ENCODE measurements at regions not wholly inside any gene's neighbourhood (a gene's known extent, or its start where the extent isn't known, plus 50 kb on each side); places are given as distances from the start of the nearest gene placed in this dataset.

DNA sequence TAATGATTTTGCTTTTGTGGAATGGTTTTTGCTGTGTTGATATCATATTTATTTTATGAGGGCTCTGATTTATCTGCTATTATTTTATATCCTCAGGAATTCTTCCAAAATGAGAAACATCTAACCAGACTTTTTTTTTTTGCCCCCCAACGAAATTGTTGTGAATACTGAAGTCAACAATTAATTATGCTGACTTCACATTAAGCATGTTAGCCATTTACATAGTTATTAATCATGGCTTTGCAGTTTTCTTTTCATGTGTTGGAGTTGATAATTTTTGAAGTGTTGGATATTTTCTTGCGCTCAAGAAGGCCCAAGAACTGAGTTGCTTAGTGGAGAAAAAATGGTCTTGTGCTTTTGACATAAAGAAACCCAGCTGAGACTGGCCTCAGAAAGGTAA lies 246.6 kb upstream of the CRY1 start:
- no peaks in the 10 kb centered on the region for H3K79me2 ChIP-seq (ENCODE audit: insufficient read depth, low read length)
- no peak for DNase-seq (ENCODE audit: insufficient read length, low spot score, missing footprints)
- TF ChIP-seq, protein P1, sequence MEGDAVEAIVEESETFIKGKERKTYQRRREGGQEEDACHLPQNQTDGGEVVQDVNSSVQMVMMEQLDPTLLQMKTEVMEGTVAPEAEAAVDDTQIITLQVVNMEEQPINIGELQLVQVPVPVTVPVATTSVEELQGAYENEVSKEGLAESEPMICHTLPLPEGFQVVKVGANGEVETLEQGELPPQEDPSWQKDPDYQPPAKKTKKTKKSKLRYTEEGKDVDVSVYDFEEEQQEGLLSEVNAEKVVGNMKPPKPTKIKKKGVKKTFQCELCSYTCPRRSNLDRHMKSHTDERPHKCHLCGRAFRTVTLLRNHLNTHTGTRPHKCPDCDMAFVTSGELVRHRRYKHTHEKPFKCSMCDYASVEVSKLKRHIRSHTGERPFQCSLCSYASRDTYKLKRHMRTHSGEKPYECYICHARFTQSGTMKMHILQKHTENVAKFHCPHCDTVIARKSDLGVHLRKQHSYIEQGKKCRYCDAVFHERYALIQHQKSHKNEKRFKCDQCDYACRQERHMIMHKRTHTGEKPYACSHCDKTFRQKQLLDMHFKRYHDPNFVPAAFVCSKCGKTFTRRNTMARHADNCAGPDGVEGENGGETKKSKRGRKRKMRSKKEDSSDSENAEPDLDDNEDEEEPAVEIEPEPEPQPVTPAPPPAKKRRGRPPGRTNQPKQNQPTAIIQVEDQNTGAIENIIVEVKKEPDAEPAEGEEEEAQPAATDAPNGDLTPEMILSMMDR (IDR thresholded peaks at IDR 0.05; ENCODE audit: extremely low read depth, low read depth, low read length), result no peak
- H3K27me3 ChIP-seq (ENCODE audit: insufficient read depth, low read length), result peaks cover 24% of the 10 kb centered on the region
- peaks cover 3% of the 10 kb centered on the region for H3K4me1 ChIP-seq (ENCODE audit: insufficient read depth, low read length)
- H2AFZ ChIP-seq (ENCODE audit: low read length), result no peak overlapping the region
- H3K9me3 ChIP-seq (ENCODE audit: low read depth, low read length), result no peaks in the 10 kb centered on the region
- H3K4me3 ChIP-seq (ENCODE audit: insufficient read depth, low read length), result no peak overlapping the region
- no peaks in the 10 kb centered on the region for H4K20me1 ChIP-seq (ENCODE audit: insufficient read depth, low read length)
- no peak overlapping the region for H3K27ac ChIP-seq (ENCODE audit: low read depth, low read length)
- no peaks in the 10 kb centered on the region for H3K36me3 ChIP-seq (ENCODE audit: insufficient read depth, low read length)
- no peak overlapping the region for H3K4me2 ChIP-seq (ENCODE audit: insufficient read depth, low read length)

DNA sequence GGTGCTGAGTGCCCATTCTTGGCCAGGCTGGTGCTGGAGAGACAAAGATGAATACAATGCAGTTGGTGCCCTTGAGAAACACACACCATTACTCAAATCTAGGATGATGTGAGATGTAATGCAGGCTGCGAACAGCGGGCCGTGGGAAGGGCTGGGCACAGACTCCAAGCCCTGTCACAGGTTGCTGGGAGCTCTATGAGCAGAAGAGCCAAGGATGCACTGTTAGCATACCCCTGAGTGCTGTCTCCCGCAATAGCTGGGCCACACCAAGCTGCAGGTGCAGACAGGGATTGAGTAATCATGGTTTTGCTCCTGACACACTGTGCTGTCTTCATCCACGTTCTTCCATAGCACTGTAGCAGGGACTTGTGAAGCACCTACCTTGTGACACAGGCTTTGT lies 247.5 kb upstream of the CRY1 start:
- Histone ChIP-seq H2AFZ (ENCODE audit: low read length) (no peak overlapping the region), H3K27ac (ENCODE audit: low read depth, low read length) (no peak overlapping the region), H3K4me1 (ENCODE audit: insufficient read depth, low read length) (peaks cover 3% of the 10 kb centered on the region), H3K79me2 (ENCODE audit: insufficient read depth, low read length) (no peaks in the 10 kb centered on the region), H3K4me3 (ENCODE audit: insufficient read depth, low read length) (no peak overlapping the region), H3K27me3 (ENCODE audit: insufficient read depth, low read length) (peaks cover 20% of the 10 kb centered on the region), H3K4me2 (ENCODE audit: insufficient read depth, low read length) (no peak overlapping the region), H3K9me3 (ENCODE audit: low read depth, low read length) (no peaks in the 10 kb centered on the region), H3K36me3 (ENCODE audit: insufficient read depth, low read length) (no peaks in the 10 kb centered on the region), H4K20me1 (ENCODE audit: insufficient read depth, low read length) (no peaks in the 10 kb centered on the region)
- DNase-seq (ENCODE audit: insufficient read length, low spot score, missing footprints), result no peak
- TF ChIP-seq, protein P1 (IDR thresholded peaks at IDR 0.05; ENCODE audit: extremely low read depth, low read depth, low read length), result no peak

DNA sequence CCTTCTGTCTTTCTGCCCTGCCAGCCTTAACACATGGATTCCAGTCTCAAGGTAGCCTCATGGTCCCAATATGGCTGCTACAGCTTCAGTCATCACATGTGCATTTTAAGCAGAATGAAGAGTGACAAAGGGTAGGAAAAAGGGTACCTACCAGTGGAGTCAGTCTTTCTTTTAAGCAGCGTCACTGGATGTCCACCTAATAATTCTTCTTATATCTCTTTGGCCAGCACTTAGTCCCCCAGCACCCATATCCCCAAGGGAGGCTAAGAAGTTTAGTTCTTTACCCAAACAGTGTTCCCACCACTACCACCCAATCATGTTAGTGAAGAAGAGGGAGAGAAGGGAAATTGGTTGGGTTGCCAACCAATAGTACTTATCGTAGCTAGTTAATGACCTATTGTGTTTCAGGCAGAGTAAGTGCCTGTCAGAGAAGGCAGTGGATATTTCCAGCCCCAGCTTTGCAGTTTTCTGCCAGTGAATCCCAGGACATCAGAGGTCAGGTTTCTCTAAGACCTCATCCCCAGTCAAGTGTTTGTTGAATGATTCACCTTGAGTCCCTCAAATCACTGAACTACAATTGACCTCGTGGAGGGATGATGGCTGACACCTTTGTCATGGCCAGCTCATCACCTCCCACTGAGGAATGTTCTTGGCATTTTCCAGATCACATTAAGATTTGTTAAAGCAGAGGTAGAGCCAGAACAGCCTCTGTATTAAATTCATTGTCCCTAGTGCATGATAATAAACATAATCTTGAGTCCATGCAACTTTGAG lies 250.9 kb upstream of the CRY1 start:
- Histone ChIP-seq H3K4me3 (ENCODE audit: insufficient read depth, low read length) (no peak overlapping the region), H3K36me3 (ENCODE audit: insufficient read depth, low read length) (no peaks in the 10 kb centered on the region), H3K27me3 (ENCODE audit: insufficient read depth, low read length) (peaks cover 8% of the 10 kb centered on the region), H3K79me2 (ENCODE audit: insufficient read depth, low read length) (no peaks in the 10 kb centered on the region), H3K4me1 (ENCODE audit: insufficient read depth, low read length) (peaks cover 9% of the 10 kb centered on the region), H3K9me3 (ENCODE audit: low read depth, low read length) (no peaks in the 10 kb centered on the region), H2AFZ (ENCODE audit: low read length) (no peak overlapping the region), H3K4me2 (ENCODE audit: insufficient read depth, low read length) (no peak overlapping the region), H4K20me1 (ENCODE audit: insufficient read depth, low read length) (no peaks in the 10 kb centered on the region), H3K27ac (ENCODE audit: low read depth, low read length) (no peak overlapping the region)
- no peak for DNase-seq (ENCODE audit: insufficient read length, low spot score, missing footprints)
- TF ChIP-seq, protein P1 (IDR thresholded peaks at IDR 0.05; ENCODE audit: extremely low read depth, low read depth, low read length), result no peak

DNA sequence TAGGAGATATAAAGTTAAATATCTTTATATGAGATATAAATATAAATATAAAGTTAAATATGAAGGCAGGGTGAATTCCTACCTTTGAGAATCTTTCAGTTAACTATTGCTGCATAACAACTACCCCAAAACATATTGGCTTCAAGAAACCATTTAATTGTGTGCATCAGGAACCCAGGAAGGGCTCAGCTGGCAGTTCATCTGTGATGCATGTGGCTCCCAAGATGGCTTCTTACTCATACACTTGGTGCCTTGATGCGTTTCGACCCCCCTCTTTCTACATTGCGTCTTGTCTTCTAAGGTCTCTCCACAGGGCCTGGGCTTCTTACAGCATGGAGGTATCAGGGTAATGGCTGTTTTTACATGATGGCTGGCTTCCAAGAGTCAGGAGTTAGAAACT lies 253.9 kb upstream of the CRY1 start:
- no peak overlapping the region for H3K27ac ChIP-seq (ENCODE audit: low read depth, low read length)
- no peak overlapping the region for H3K4me2 ChIP-seq (ENCODE audit: insufficient read depth, low read length)
- H3K27me3 ChIP-seq (ENCODE audit: insufficient read depth, low read length), result peaks cover 2% of the 10 kb centered on the region
- H3K79me2 ChIP-seq (ENCODE audit: insufficient read depth, low read length), result no peaks in the 10 kb centered on the region
- no peak overlapping the region for H3K4me3 ChIP-seq (ENCODE audit: insufficient read depth, low read length)
- no peaks in the 10 kb centered on the region for H3K36me3 ChIP-seq (ENCODE audit: insufficient read depth, low read length)
- no peak overlapping the region for H2AFZ ChIP-seq (ENCODE audit: low read length)
- no peak for DNase-seq (ENCODE audit: insufficient read length, low spot score, missing footprints)
- H3K4me1 ChIP-seq (ENCODE audit: insufficient read depth, low read length), result peaks cover 9% of the 10 kb centered on the region
- no peaks in the 10 kb centered on the region for H4K20me1 ChIP-seq (ENCODE audit: insufficient read depth, low read length)
- TF ChIP-seq, protein P1 (IDR thresholded peaks at IDR 0.05; ENCODE audit: extremely low read depth, low read depth, low read length), result no peak
- H3K9me3 ChIP-seq (ENCODE audit: low read depth, low read length), result no peaks in the 10 kb centered on the region
